Inflammatory macrophage (primary cell): ENCODE measurements at regions not wholly inside any gene's neighbourhood (a gene's known extent, or its start where the extent isn't known, plus 50 kb on each side); places are given as distances from the start of the nearest gene placed in this dataset.
"Not testable (repeated sequence)": the region's sequence is repeated elsewhere in the genome, so short reads cannot be mapped to it uniquely, and the experiment has no call there.

Experiments
- DNase-seq, 2 donors: peaks; one replicate each; pipeline ENCODE4 v3.0.0-alpha.2; 2020 to 2022

DNA sequence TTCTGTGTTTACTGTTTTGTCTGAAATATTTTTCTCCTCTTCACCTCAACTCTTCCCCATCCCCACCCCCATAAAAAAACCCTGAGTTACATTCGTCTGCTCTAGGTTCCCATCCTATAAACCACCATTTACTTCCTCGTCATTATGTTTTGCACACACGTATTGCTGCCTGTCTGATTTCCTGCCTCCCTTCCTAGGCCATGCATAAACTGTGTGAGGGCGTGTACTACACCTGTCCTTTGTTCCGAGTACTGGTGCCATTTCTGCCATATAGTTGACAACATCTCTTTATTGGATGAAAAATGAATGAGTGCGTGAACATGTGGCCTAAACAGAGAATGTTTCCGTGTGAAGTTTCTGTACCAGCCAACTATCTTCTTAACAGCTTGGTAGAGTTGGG is 258.5 kb upstream of the FAT1 start:
- DNase-seq, result no peak

DNA sequence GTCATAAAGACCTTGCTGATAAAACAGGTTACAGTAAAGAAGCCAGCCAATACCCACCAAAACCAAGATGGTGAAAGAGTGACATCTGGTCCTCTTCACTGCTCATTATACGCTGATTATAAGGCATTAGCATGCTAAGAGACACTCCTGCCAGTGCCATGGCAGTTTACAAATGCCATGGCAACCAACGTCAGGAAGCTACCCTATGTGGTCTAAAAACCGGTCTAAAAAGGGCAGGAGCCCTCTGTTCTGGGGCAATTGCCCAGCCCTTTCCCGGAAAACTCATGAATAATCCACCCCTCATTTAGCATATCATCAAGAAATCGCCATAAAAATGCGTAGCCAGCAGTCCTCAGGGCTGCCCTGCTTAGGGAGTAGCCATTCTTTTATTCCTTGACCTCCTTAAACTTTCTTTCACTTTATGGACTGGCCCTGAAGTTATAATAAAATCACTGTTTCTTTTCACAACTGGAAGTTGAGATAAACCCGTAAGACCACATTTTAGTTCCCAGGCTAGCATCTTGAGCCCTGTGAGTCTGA is 260.5 kb upstream of the FAT1 start:
- no peak for DNase-seq

DNA sequence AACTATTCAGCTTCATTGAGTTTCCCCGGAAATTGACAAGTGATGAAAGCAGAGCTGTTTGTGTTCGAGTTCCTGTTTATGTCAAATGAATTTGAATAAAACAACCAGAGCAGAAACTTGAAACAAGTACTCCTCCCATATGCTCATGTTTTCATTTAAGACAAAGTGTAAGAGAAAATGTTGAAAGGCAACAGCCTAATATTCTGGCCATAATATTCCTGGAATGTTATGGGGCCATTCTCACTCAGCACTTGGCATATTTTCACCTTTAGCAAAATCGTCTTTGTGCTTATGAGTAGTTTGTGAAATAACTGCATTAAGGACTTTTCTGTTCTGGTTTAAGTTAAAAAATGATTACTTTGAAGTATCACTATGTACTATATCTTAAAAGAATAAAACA is 276.0 kb upstream of the FAT1 start:
- no peak for DNase-seq

GRCh38 chr4:187000281-187000680 is 276.6 kb upstream of the FAT1 start:
- no peak for DNase-seq

DNA sequence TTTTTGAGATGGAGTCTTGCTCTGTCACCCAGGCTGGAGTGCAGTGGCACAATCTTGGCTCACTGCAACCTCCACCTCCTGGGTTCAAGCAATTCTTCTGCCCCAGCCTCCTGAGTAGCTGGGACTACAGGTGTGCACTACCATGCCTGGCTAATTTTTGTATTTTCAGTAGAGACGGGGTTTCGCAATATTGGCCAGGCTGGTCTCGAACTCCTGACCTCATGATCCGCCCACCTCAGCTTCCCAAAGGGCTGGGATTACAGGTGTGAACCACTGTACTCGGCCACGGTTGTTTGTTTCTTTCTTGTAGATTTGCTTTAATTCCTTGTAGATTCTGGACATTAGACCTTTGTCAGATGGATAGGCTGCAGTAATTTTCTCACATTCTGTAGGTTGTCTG is 278.5 kb upstream of the FAT1 start:
- DNase-seq, result not testable (repeated sequence)

- no peak for DNase-seq
Measured at GRCh38 chr4:187004628-187005027, 281.0 kb upstream of the FAT1 start.

GRCh38 chr4:187006189-187006618 is 282.5 kb upstream of the FAT1 start:
- no peak for DNase-seq

- no peak for DNase-seq
Measured at GRCh38 chr4:187010052-187010451, 286.4 kb upstream of the FAT1 start.

DNA sequence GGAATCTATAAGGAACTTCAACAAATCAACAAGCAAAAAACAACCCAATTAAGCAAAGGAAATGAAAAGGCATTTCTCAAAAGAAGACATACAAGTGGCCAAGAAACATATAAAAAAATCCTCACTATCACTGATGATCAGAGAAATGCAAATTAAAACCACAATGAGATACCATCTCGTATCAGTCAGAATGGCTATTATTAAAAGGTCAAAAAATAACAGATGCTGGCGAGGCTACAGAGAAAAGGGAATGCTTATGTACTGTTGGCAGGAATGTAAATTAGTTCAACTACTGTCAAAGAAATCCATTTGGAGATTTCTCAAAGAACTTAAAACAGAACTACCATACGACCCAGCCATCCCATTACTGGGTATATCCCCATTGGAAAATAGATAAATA is 292.4 kb upstream of the FAT1 start:
- no peak for DNase-seq

DNA sequence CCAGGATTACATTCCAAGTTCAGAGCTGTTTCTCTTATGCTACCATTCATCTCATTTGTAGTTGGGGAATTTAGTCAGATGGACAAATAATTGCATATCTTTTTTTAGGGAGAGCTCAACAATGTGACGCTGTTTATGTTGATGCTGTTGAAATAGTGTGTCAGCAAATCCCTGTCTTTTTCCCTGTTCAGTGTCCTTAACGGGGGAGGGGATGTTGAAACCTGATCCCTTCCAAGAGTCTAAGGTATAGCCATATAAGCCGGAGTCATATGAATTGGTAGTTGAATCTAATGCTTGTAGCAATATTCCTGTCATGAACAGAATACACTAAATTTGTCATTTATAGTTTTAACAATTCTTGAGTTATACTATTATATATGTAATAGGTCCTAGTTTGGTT is 293.5 kb upstream of the FAT1 start:
- DNase-seq, result no peak

DNA sequence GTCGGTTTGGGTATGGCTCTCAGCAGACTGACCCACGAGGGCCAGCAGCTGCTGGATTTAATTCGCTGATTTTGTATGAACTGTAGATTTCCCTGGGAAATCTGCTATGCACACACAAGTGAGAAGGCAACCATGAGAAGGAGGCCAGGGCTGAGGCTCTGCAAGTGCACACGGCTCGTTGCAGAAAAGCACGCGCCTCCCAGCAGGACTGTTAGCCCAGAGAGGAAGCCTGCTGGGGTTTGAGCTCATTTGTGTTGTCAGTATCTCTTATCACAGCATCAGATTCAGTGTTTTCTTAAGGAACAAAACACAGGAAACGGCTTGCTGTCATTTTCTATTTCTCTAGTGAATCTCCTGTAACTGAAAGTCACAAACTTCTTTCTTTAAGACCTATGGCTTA is 296.2 kb upstream of the FAT1 start:
- DNase-seq, result no peak

GRCh38 chr4:187020676-187021075 is 297.0 kb upstream of the FAT1 start:
- DNase-seq, result no peak

GRCh38 chr4:187021436-187022205 is 298.0 kb upstream of the FAT1 start:
- DNase-seq, result no peak

- DNase-seq, result no peak
Measured at GRCh38 chr4:187027272-187027671, 303.6 kb upstream of the FAT1 start.

GRCh38 chr4:187042251-187042650 is 318.6 kb upstream of the FAT1 start:
- DNase-seq, result no peak

- no peak for DNase-seq
Measured at GRCh38 chr4:187046471-187046870, 322.8 kb upstream of the FAT1 start.

- DNase-seq, result no peak
Measured at GRCh38 chr4:187059021-187059420, 335.4 kb upstream of the FAT1 start.

- DNase-seq, result no peak
Measured at GRCh38 chr4:187059895-187060294, 336.2 kb upstream of the FAT1 start.

- no peak for DNase-seq
Measured at GRCh38 chr4:187060551-187060950, 336.9 kb upstream of the FAT1 start.

GRCh38 chr4:187063251-187063650 is 339.6 kb upstream of the FAT1 start:
- DNase-seq, result no peak

- DNase-seq, result no peak
Measured at GRCh38 chr4:187064033-187064432, 340.4 kb upstream of the FAT1 start.

GRCh38 chr4:187065396-187065795 is 341.7 kb upstream of the FAT1 start:
- DNase-seq, result no peak

DNA sequence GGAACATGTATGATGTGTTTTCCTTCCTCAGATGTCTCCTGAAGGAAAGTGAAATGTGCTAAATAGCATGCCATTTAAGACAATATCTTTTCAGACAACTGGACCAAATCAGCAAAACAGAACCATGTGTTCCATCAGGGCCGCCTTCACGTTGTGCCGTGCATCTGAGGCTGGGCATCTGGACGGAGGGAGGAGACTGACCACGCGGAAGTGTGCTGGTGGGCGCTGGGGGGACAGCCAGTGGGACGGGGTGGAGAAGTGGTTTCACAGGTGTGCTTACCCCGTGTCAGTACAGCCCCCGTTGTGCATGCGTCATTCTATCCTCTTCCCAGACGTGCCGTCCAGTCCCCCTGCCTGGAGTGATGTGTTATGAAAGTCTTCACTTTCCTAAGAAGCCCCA is 342.1 kb upstream of the FAT1 start:
- no peak for DNase-seq

DNA sequence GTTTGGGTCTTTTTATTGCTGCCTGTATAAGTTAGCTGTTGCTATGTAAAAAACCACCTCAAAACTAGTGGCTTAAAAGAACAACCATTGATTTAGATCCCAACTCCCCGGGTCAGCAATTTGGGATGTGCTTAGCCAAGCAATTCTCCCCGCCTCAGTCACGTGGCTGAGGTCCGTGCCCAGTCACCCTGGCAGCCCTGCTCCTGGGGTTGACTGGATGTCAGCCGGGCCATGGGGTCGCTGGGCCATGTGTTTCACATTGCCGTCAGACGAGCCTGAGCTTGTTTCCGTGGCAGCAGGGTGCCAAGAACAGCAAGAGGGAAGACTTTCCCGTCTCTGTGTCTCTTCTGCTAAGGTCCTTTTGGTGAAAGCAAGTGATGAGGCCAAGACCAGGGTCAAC is 345.7 kb upstream of the FAT1 start:
- no peak for DNase-seq

GRCh38 chr4:187070158-187070557 is 346.5 kb upstream of the FAT1 start:
- DNase-seq, result no peak
